ENCODE measurements at regions not wholly inside any gene's neighbourhood (a gene's known extent, or its start where the extent isn't known, plus 50 kb on each side); places are given as distances from the start of the nearest gene placed in this dataset.

DNA sequence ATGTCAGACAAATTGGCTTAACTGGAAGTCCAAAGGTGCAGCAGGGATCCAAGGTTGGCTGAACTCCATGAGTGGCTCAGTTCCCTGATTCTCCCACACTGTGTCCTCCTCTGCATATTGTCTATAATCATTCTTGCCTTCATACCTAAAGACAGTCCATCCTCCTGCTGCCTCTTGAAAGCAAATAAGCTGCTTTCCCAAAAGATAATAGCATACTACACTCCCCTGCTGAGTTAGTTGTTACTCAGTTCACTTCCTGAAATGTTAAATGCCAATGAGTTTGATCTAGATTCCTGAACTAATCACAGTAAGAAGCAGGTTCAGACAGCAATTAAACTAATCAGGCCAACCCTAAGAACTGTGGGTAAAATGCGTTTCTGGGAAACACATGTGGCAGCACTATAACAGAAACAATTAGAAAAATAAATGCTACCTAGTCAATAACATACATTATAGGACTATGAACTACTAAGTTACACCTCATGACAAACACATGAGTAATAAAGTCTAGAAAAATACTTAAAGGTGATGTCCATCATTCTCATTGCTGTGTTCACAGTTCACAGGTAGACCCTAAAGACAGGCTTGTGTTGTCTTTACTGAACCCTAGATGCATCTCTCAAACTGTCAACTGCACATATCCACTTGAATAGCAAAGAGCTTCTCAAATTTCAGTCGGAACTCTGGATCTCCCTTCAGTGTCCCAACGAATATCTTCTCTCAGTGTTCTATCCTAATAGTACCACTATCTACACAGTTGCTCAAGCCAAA, 50.8 kb upstream of the BOLA1 start (continued):
- TF ChIP-seq, protein P1, sequence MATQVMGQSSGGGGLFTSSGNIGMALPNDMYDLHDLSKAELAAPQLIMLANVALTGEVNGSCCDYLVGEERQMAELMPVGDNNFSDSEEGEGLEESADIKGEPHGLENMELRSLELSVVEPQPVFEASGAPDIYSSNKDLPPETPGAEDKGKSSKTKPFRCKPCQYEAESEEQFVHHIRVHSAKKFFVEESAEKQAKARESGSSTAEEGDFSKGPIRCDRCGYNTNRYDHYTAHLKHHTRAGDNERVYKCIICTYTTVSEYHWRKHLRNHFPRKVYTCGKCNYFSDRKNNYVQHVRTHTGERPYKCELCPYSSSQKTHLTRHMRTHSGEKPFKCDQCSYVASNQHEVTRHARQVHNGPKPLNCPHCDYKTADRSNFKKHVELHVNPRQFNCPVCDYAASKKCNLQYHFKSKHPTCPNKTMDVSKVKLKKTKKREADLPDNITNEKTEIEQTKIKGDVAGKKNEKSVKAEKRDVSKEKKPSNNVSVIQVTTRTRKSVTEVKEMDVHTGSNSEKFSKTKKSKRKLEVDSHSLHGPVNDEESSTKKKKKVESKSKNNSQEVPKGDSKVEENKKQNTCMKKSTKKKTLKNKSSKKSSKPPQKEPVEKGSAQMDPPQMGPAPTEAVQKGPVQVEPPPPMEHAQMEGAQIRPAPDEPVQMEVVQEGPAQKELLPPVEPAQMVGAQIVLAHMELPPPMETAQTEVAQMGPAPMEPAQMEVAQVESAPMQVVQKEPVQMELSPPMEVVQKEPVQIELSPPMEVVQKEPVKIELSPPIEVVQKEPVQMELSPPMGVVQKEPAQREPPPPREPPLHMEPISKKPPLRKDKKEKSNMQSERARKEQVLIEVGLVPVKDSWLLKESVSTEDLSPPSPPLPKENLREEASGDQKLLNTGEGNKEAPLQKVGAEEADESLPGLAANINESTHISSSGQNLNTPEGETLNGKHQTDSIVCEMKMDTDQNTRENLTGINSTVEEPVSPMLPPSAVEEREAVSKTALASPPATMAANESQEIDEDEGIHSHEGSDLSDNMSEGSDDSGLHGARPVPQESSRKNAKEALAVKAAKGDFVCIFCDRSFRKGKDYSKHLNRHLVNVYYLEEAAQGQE (IDR thresholded peaks at IDR 0.05; ENCODE audit: borderline replicate concordance): no peak
- TF ChIP-seq, protein P1 (CRISPR knock-in tag; IDR thresholded peaks at IDR 0.05; ENCODE audit: low read depth): no peak
- TF ChIP-seq TCF7 (IDR thresholded peaks at IDR 0.05; ENCODE audit: borderline replicate concordance) (no peak), ZNF696 (CRISPR knock-in tag; conservative IDR thresholded peaks at IDR 0.05) (peak; percentile 21; the same call in 1 of the 2 replicates), HCFC1 (IDR thresholded peaks at IDR 0.05; ENCODE audit: low read depth, low read length) (no peak)
